ENCODE measurements at regions not wholly inside any gene's neighbourhood (a gene's known extent, or its start where the extent isn't known, plus 50 kb on each side); places are given as distances from the start of the nearest gene placed in this dataset.

- DNase-seq (ENCODE audit: low read depth), result no peak
Measured at GRCh38 chr3:148585671-148586379, 111.9 kb upstream of the AGTR1 start.

GRCh38 chr3:148588291-148588690 lies 109.4 kb upstream of the AGTR1 start:
- DNase-seq (ENCODE audit: low read depth), result no peak

- no peak for DNase-seq (ENCODE audit: low read depth)
Measured at GRCh38 chr3:148591525-148591924, 106.2 kb upstream of the AGTR1 start.

GRCh38 chr3:148598619-148599018 lies 99.1 kb upstream of the AGTR1 start:
- DNase-seq (ENCODE audit: low read depth), result no peak

- no peak for DNase-seq (ENCODE audit: low read depth)
Measured at GRCh38 chr3:148599481-148599880, 98.2 kb upstream of the AGTR1 start.

GRCh38 chr3:148600440-148600839 lies 97.3 kb upstream of the AGTR1 start:
- no peak for DNase-seq (ENCODE audit: low read depth)

- no peak for DNase-seq (ENCODE audit: low read depth)
Measured at GRCh38 chr3:148600902-148601765, 96.6 kb upstream of the AGTR1 start.

- DNase-seq (ENCODE audit: low read depth), result peak; percentile 74
Measured at GRCh38 chr3:148601766-148602685, 95.7 kb upstream of the AGTR1 start.

- DNase-seq (ENCODE audit: low read depth), result peak; percentile 71
Measured at GRCh38 chr3:148604270-148605085, 93.2 kb upstream of the AGTR1 start.

GRCh38 chr3:148605521-148605920 lies 92.2 kb upstream of the AGTR1 start:
- DNase-seq (ENCODE audit: low read depth), result peak; percentile 29

- DNase-seq (ENCODE audit: low read depth), result peak; percentile 18
Measured at GRCh38 chr3:148606979-148607378, 90.7 kb upstream of the AGTR1 start.

GRCh38 chr3:148607491-148607890 lies 90.2 kb upstream of the AGTR1 start:
- DNase-seq (ENCODE audit: low read depth), result no peak

- no peak for DNase-seq (ENCODE audit: low read depth)
Measured at GRCh38 chr3:148612278-148612677, 85.4 kb upstream of the AGTR1 start.

GRCh38 chr3:148615382-148615781 lies 82.3 kb upstream of the AGTR1 start:
- DNase-seq (ENCODE audit: low read depth), result no peak

GRCh38 chr3:148625095-148625736 lies 72.5 kb upstream of the AGTR1 start:
- no peak for DNase-seq (ENCODE audit: low read depth)

GRCh38 chr3:148625991-148626390 lies 71.7 kb upstream of the AGTR1 start:
- DNase-seq (ENCODE audit: low read depth), result no peak

- no peak for DNase-seq (ENCODE audit: low read depth)
Measured at GRCh38 chr3:148629006-148629405, 68.7 kb upstream of the AGTR1 start.

GRCh38 chr3:148631124-148631903 lies 66.4 kb upstream of the AGTR1 start:
- DNase-seq (ENCODE audit: low read depth), result no peak

- DNase-seq (ENCODE audit: low read depth), result no peak
Measured at GRCh38 chr3:148641722-148642121, 56.0 kb upstream of the AGTR1 start.

- DNase-seq (ENCODE audit: low read depth), result peak; percentile 24
Measured at GRCh38 chr3:148642214-148642613, 55.5 kb upstream of the AGTR1 start.

All from fibroblast of gingiva (primary cell).